ENCODE measurements at regions not wholly inside any gene's neighbourhood (a gene's known extent, or its start where the extent isn't known, plus 50 kb on each side); places are given as distances from the start of the nearest gene placed in this dataset.

DNA sequence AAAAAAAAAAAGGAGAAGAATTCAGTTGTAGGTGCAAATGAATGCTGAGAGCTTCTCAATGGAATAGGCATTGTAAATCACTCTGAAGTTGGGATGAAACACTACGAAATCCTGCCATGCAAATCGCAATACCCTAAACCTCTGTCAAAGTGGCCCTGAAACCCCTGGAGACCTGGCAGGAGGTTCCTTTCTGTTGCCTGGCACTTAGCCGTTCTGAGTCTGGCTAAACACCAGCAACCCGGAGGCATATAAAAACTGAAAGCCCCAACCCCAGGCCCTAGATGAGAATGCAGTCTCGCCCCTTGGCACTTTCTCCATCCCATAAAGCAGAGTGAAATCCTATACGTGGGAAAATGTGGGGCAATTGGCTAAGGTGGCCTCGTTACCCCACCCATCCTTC is 151.5 kb upstream of the PARP11 start:
- no peak for DNase-seq (ENCODE audit: low spot score)

DNA sequence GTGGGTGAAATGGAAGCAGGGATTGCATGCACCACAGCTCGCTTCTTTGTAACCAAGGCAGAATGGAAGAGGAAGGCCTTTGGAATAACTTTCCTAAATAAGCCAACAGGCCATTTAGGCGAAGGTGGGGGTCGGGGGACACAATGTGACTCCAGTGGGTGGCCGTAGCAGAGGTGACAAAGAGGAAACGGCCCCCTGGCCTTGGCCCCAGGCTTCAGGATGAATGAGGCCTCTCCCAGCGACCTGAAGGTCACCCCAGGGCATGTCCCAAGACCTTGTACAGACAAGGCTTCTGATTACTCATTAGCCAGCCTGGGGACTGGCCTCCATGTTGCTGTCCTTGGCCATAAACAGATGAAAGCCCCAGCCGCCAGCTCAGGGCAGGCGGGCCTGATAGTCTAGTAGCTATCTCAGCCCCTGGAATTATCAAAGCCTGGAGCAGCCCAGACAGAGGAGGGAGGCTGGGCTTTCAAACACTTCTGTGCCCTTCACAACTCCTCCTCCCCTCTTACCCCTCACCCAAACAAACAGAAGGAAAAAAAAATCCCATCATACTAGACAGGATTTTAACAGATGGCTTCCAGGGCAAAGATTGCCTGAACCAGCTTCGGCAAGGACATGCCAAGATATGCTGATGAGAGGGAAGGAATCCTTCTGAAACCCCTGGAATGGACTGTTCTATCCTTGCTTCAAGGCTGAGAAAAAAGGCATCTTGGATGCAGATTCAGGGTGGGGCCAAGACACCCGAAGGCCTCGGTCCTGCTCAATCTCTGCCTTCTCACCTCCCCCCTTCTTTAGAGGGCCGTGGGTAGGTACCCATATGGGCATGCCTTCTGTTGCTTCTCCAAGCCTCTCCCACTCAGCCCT is 142.3 kb upstream of the PARP11 start:
- DNase-seq (ENCODE audit: low spot score): no peak

DNA sequence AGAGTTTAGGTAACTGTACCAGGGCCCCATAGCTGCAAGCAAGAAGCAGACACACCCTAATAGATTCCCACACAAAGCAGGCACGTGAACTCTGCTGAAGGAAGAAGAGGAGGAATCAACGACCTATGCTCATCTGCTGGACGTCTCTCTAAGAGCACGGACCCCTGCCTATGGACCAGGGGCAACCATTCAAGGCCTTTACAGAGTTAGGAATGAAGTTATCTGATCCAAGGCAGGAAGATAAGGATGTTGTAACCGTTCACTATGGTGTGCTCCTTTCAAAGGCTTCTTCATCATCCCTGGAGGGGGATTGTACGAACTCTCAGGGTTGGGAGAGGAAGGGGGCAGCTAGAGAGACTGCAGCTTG is 141.6 kb upstream of the PARP11 start:
- DNase-seq (ENCODE audit: low spot score): no peak

- DNase-seq (ENCODE audit: low spot score): no peak
Observed at GRCh38 chr12:4014444-4014843, 141.2 kb upstream of the PARP11 start.

GRCh38 chr12:4012977-4013968 is 140.1 kb upstream of the PARP11 start:
- DNase-seq (ENCODE audit: low spot score): no peak

GRCh38 chr12:4012073-4012472 is 138.9 kb upstream of the PARP11 start:
- DNase-seq (ENCODE audit: low spot score): no peak

DNA sequence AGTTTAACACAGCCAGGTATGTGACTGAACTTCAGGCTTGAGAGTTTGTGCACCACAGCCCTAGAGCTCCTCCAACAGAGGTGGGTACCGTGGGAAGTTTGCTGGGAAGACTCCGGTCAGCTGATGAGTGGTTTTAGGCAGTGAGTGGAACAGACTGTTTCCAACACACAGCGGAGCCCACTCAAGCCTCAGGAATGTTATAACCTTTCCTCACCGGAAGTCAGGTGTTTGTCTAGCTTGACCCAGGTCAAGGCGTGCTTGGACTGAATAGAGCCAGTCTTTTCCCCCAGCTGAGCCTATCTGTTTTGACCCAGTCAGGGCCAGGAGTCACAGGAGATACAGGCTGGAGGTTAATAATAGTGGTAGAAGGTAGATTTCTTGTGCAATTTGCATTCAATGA is 138.4 kb upstream of the PARP11 start:
- DNase-seq (ENCODE audit: low spot score): no peak

DNA sequence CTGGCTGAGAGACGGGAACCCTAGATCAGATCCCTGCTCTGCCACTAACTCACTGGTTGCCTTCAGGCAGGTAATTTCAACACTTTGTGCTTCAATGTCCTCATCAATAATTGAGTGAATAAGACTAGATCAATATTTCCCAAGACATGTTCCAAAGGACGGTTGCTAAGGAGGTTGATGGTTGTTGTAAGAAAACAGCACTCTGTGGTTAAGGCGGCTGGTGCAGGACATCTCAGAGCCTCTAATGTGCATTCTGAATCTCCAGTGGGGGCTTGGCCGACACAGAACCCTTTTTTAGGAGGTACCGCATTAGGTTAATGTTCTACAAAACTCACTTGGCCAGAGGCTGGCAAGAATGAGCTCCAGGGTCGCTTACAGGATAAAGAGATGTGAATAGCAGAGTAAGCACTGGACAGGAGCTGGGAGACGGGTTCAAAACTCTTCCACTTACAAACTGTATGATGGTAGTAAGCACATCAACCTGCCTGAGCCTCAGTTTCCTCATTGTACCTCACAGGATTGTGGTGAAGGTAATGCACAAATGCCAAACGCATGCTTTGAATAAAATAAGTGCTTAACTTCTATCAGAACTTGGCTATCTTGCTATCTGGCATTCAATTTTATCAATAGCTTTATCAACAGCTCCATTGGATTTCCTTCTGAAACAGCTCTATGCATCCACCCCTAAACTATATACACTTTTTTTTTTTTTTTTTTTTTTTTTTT is 136.9 kb upstream of the PARP11 start:
- no peak for DNase-seq (ENCODE audit: low spot score)

DNA sequence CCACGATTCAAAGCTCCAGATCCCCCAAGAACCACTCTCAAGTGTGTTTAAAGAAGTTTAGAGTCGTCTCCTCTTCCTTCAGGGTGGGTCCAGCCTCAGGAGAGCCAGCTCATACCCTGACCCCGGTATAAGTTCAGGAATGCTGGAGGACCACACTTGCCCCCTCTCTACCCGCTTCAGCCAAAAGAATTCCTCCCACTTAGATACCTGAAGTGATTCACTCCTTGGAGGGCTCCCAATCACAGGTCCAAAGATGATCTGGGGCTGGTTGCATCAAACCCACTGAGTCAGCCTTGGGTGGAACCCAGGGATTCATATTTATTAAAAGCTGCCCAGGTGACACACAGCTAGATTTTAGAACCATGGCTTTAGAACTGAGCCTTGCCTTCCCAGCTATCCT is 133.5 kb upstream of the PARP11 start:
- no peak for DNase-seq (ENCODE audit: low spot score)

GRCh38 chr12:4005851-4006430 is 132.7 kb upstream of the PARP11 start:
- no peak for DNase-seq (ENCODE audit: low spot score)

GRCh38 chr12:4003576-4003975 is 130.4 kb upstream of the PARP11 start:
- no peak for DNase-seq (ENCODE audit: low spot score)

DNA sequence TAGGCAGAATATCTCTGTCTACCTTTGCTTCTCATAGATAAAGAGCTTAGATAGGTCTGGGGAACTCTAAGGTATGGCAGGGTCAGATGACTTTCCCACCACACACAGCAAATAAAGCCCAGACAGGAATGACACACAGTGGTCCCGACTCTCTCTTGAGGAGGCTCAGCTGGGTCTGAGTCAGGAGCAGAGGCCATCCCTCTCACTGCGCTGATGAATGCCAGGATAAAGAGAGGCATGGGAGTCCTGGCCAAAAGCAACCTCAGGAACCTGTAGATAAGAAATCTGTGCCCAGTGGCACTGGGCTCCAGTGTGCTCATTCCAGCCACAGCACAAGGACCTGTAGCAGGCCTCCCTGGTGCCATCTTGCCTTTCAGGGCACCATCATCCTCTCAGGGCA is 129.4 kb upstream of the PARP11 start:
- DNase-seq (ENCODE audit: low spot score): no peak

DNA sequence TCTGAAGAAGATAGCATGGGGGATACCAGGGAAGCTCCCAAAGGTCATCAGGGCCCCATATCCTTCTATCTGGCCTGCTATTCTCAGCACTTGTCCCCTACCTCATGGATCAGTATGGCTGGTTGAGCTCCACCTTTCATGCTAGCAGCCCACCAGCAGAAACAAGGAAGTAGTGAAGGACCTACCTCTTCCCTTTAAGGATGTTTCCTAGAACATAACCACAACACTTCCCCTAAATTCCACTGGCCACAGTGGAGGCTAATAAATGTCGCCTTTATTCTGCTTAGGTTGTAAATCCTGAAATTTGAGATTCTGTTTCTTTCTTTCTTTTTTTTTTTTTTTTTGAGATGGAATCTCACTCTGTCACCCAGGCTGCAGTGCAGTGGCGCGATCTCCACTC is 128.6 kb upstream of the PARP11 start:
- DNase-seq (ENCODE audit: low spot score): no peak

GRCh38 chr12:4001031-4001430 is 127.8 kb upstream of the PARP11 start:
- no peak for DNase-seq (ENCODE audit: low spot score)

GRCh38 chr12:3999904-4000303 is 126.7 kb upstream of the PARP11 start:
- DNase-seq (ENCODE audit: low spot score): no peak

DNA sequence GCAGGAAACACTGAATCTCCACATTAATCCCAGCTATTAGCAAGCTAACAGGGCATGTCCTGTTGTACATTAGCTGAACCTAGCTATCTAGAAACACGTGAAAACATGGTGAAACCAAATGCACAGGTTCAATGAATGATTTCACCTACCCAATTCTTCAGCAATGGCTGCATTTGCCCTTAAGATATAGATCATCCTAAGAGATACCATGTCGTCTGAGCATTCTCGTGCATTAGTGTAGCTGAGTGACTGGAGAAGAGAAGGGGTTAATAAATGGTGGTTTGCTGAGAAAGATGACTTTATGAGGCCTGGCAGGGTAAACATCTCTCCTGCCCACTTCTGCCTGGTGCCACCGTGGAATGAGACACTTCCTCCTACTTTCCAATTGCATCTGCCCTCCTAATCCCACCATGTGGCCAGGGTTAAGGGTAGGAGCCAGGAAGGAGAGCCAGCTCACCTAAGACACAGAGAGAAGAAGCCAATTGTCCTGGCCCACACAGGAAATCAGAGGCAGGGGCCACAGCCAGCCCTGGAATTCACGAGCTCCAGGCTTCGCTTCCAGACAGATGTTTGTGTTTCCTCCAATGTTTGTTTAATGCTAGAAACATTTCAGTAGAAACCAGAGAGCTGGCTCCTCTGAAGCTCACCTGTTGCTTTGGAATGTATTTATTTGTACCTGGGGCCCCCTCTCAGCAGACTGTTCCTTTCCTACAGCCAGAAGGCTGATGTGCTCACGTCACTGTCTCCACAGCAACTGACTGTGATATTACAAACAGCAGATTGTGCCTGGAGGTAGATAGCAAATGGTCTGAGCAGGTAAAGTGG is 126.0 kb upstream of the PARP11 start:
- no peak for DNase-seq (ENCODE audit: low spot score)

GRCh38 chr12:3998397-3998796 is 125.2 kb upstream of the PARP11 start:
- no peak for DNase-seq (ENCODE audit: low spot score)

DNA sequence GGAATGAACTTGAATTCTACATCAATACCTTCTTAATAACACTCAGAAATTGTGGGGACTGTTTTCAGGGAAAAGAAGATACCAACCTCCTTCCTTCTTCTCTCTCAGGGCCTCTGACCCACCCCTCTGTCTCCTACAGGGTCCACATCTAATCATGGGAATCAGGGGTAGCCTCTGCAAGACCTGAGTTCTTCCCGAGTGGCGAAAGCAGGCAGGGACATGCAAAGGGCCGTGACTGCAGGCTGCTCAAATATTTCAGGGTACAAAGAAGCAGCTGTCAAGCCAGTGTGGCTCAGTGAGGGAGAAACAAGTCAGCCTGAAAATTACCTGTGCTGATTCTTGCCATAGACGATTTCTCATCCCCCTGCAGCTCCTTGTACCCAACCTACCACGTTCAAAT is 123.1 kb upstream of the PARP11 start:
- no peak for DNase-seq (ENCODE audit: low spot score)

GRCh38 chr12:3995306-3995705 is 122.1 kb upstream of the PARP11 start:
- no peak for DNase-seq (ENCODE audit: low spot score)

GRCh38 chr12:3994500-3994899 is 121.3 kb upstream of the PARP11 start:
- DNase-seq (ENCODE audit: low spot score): no peak

- DNase-seq (ENCODE audit: low spot score): no peak
Observed at GRCh38 chr12:3992945-3993344, 119.7 kb upstream of the PARP11 start.
